ENCODE measurements at regions not wholly inside any gene's neighbourhood (a gene's known extent, or its start where the extent isn't known, plus 50 kb on each side); places are given as distances from the start of the nearest gene placed in this dataset.

DNA sequence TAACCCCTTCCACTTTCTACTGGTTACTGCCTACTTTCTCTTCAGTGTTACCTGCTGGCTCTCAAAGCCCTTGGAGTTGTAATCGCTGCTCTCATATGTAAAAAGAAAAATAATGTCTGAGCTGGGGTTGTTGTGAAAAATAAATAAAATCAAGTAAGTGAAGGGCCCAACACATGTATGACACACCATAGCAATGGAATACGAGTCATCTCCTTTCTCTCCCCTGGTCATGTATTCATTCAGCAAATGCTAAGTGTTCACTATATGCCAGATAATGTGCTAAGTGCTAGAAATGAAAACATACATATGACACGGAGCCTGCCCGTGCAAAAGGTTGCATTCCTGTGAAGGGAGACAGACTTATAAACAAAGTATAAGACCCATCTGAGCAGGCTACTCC, 535.0 kb downstream of the RFC3 start:
- H3K9me2 ChIP-seq (replicated peaks; ENCODE audit: low read depth, low read length) = no peaks in the 10 kb centered on the region
- no peaks in the 10 kb centered on the region for H3K79me2 ChIP-seq (ENCODE audit: insufficient read depth, low read length)
- H3K4me2 ChIP-seq (ENCODE audit: low read depth, low read length, poor library complexity, severe bottlenecking) = no peak overlapping the region
- no peaks in the 10 kb centered on the region for H4K20me1 ChIP-seq (ENCODE audit: insufficient read depth, low read length, poor library complexity, severe bottlenecking)
- H3K4me1 ChIP-seq (ENCODE audit: insufficient read depth, low read length, poor library complexity, severe bottlenecking) = no peaks in the 10 kb centered on the region
- H3K27me3 ChIP-seq (ENCODE audit: insufficient read depth, low read length, poor library complexity, severe bottlenecking) = no peaks in the 10 kb centered on the region
- H3K9ac ChIP-seq (ENCODE audit: low read depth, low read length, poor library complexity, severe bottlenecking) = no peak overlapping the region
- peaks cover 2% of the 10 kb centered on the region; the same call in 1 of the 2 replicates for H3K9me3 ChIP-seq (ENCODE audit: insufficient read depth, low read depth, low read length)
- H3K36me3 ChIP-seq (ENCODE audit: insufficient read depth, low read length) = no peaks in the 10 kb centered on the region
- no peak overlapping the region for H3K4me3 ChIP-seq (ENCODE audit: low read length, poor library complexity, severe bottlenecking)
- no peaks in the 10 kb centered on the region for H3F3A ChIP-seq (ENCODE audit: low read depth)
- H2AFZ ChIP-seq (ENCODE audit: low read length) = no peak overlapping the region
- TF ChIP-seq, protein P1, sequence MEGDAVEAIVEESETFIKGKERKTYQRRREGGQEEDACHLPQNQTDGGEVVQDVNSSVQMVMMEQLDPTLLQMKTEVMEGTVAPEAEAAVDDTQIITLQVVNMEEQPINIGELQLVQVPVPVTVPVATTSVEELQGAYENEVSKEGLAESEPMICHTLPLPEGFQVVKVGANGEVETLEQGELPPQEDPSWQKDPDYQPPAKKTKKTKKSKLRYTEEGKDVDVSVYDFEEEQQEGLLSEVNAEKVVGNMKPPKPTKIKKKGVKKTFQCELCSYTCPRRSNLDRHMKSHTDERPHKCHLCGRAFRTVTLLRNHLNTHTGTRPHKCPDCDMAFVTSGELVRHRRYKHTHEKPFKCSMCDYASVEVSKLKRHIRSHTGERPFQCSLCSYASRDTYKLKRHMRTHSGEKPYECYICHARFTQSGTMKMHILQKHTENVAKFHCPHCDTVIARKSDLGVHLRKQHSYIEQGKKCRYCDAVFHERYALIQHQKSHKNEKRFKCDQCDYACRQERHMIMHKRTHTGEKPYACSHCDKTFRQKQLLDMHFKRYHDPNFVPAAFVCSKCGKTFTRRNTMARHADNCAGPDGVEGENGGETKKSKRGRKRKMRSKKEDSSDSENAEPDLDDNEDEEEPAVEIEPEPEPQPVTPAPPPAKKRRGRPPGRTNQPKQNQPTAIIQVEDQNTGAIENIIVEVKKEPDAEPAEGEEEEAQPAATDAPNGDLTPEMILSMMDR (conservative IDR thresholded peaks at IDR 0.05; ENCODE audit: low read length) = no peak
- TF ChIP-seq EZH2phosphoT487 (IDR thresholded peaks at IDR 0.05; ENCODE audit: borderline replicate concordance) = no peak

DNA sequence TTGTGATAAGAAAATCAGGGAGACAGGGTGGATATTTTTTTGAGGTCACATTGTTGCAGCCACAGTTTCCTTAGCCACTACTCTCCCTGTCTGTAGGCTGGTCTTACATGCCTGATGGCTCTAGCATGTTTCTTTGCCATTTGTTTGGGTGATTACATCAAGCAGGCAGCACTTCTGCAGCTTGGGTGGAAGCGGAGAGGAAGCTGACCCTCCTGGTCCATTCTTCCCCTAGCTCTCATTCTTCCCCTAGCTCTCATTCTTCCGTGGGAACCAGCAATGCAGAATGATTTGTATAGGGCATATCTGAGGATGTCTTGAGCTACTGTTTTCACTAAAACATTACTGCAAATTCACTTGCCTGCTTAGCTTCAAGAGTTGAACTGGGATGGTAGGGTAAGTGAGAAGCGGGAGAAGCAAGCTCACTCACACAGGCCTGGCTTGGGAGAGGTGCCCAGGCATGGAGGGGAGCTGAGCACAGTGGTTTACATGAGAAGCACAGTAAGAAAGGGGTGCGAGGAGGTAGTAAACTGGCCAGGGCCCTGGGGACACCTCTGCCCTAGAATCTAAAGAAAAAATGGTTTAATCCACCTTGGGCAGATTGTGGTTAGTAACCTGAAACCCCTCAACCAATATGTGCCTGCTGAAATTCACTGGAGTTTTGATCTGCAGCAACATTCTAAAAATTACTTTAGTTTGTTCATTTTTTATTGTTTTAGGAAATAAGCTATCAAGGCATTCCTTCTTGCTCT, 538.9 kb downstream of the RFC3 start:
- no peaks in the 10 kb centered on the region for H3K36me3 ChIP-seq (ENCODE audit: insufficient read depth, low read length)
- no peak overlapping the region for H3K9ac ChIP-seq (ENCODE audit: low read depth, low read length, poor library complexity, severe bottlenecking)
- H3F3A ChIP-seq (ENCODE audit: low read depth) = no peaks in the 10 kb centered on the region
- no peak for TF ChIP-seq EZH2phosphoT487 (IDR thresholded peaks at IDR 0.05; ENCODE audit: borderline replicate concordance)
- TF ChIP-seq, protein P1 (conservative IDR thresholded peaks at IDR 0.05; ENCODE audit: low read length) = no peak
- peaks cover 2% of the 10 kb centered on the region; the same call in 1 of the 2 replicates for H3K9me3 ChIP-seq (ENCODE audit: insufficient read depth, low read depth, low read length)
- no peaks in the 10 kb centered on the region for H3K4me1 ChIP-seq (ENCODE audit: insufficient read depth, low read length, poor library complexity, severe bottlenecking)
- no peaks in the 10 kb centered on the region for H3K9me2 ChIP-seq (replicated peaks; ENCODE audit: low read depth, low read length)
- H3K27me3 ChIP-seq (ENCODE audit: insufficient read depth, low read length, poor library complexity, severe bottlenecking) = no peaks in the 10 kb centered on the region
- no peak overlapping the region for H3K4me2 ChIP-seq (ENCODE audit: low read depth, low read length, poor library complexity, severe bottlenecking)
- H2AFZ ChIP-seq (ENCODE audit: low read length) = no peak overlapping the region
- H3K4me3 ChIP-seq (ENCODE audit: low read length, poor library complexity, severe bottlenecking) = no peak overlapping the region
- no peaks in the 10 kb centered on the region for H3K79me2 ChIP-seq (ENCODE audit: insufficient read depth, low read length)
- H4K20me1 ChIP-seq (ENCODE audit: insufficient read depth, low read length, poor library complexity, severe bottlenecking) = no peaks in the 10 kb centered on the region

DNA sequence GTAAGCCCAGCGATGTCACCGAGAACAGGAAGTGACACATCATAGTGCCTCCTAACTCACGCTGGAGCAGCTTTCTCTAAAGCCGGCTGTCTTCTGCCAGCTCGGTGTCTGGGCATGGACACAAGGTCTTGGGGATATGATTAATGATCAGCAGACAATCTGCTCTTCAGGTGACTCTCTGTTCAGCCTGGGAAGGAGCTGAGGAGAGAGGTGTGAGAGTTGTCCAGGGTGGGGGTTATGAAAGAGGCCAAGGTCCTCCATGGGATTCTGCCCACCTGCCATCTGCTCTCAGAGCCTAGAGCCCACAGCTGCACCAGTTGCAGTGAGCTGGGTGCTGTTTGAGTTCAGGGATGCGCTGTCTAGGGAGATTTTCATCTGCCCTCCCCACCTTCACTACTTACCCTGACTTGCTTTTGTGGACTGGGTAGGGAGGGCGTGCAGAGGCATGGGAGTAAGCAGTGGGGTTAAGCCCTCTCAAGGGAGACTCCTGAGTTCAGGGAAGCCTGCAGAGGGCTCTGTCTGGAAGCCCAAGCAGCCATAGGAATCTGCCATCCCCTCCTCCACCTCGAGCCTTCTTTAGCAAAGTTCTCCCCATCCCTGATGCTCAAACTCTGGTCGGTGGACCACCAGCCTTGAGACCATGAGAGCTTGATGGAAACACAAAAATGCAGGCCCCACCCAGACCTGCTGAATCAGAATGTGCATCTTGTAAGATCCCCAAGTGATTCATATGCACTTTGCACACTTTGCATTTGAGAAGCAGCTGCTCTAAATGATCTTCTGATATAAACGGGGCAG, 539.7 kb downstream of the RFC3 start:
- no peaks in the 10 kb centered on the region for H3K9me2 ChIP-seq (replicated peaks; ENCODE audit: low read depth, low read length)
- H3K79me2 ChIP-seq (ENCODE audit: insufficient read depth, low read length) = no peaks in the 10 kb centered on the region
- no peak overlapping the region for H3K9ac ChIP-seq (ENCODE audit: low read depth, low read length, poor library complexity, severe bottlenecking)
- peaks cover 2% of the 10 kb centered on the region; the same call in 1 of the 2 replicates for H3K9me3 ChIP-seq (ENCODE audit: insufficient read depth, low read depth, low read length)
- H3F3A ChIP-seq (ENCODE audit: low read depth) = no peaks in the 10 kb centered on the region
- H3K36me3 ChIP-seq (ENCODE audit: insufficient read depth, low read length) = no peaks in the 10 kb centered on the region
- H3K4me3 ChIP-seq (ENCODE audit: low read length, poor library complexity, severe bottlenecking) = no peak overlapping the region
- H4K20me1 ChIP-seq (ENCODE audit: insufficient read depth, low read length, poor library complexity, severe bottlenecking) = no peaks in the 10 kb centered on the region
- H3K27me3 ChIP-seq (ENCODE audit: insufficient read depth, low read length, poor library complexity, severe bottlenecking) = no peaks in the 10 kb centered on the region
- H3K4me1 ChIP-seq (ENCODE audit: insufficient read depth, low read length, poor library complexity, severe bottlenecking) = no peaks in the 10 kb centered on the region
- no peak overlapping the region for H3K4me2 ChIP-seq (ENCODE audit: low read depth, low read length, poor library complexity, severe bottlenecking)
- no peak overlapping the region for H2AFZ ChIP-seq (ENCODE audit: low read length)
- TF ChIP-seq, protein P1 (conservative IDR thresholded peaks at IDR 0.05; ENCODE audit: low read length) = no peak
- no peak for TF ChIP-seq EZH2phosphoT487 (IDR thresholded peaks at IDR 0.05; ENCODE audit: borderline replicate concordance)
